DND-41 (cell line): ENCODE measurements at regions not wholly inside any gene's neighbourhood (a gene's known extent, or its start where the extent isn't known, plus 50 kb on each side); places are given as distances from the start of the nearest gene placed in this dataset.

Experiments used
- ATAC-seq: fragments of 200-7000 bp; cut with Tn5 transposase; 3 replicates; pipeline ENCODE4 v1.9.1; 2021; ENCODE audit warnings: low read depth; ENCODE audit not compliant: insufficient read depth
- DNase-seq: peaks from one replicate; pipeline ENCODE4 v3.0.0-alpha.2; 2020
- H2AFZ ChIP-seq: 2 replicates; pipeline ENCODE4 v1.6.0; 2012; ENCODE audit warnings: low read depth, low read length
- H3K27ac ChIP-seq: 2 replicates; pipeline ENCODE4 v1.5.1; 2012; ENCODE audit warnings: low read length, inconsistent platforms
- H3K27me3 ChIP-seq: fragments of 200-600 bp; sonication (generic); 2 replicates; pipeline ENCODE4 v1.6.0; 2012; ENCODE audit warnings: low read length, mild to moderate bottlenecking, inconsistent platforms; ENCODE audit not compliant: insufficient read depth, poor library complexity
- H3K36me3 ChIP-seq: 2 replicates; pipeline ENCODE4 v1.5.1; 2012; ENCODE audit warnings: low read length, inconsistent platforms; ENCODE audit not compliant: insufficient read depth
- H3K4me1 ChIP-seq: 2 replicates; pipeline ENCODE4 v1.5.1; 2012; ENCODE audit warnings: mild to moderate bottlenecking, low read length; ENCODE audit not compliant: insufficient read depth
- H3K4me2 ChIP-seq: 2 replicates; pipeline ENCODE4 v1.6.0; 2012; ENCODE audit warnings: mild to moderate bottlenecking, moderate library complexity, low read length, inconsistent platforms; ENCODE audit not compliant: insufficient read depth
- H3K4me3 ChIP-seq, 2 experiments: fragments of 200-600 bp in 1 of 2; shearing (Covaris generic) in 1 of 2; 2 replicates each; pipeline ENCODE4 v1.5.1; 2012 to 2016; ENCODE audit warnings: inconsistent platforms in 2 of 2, low read length in 2 of 2, mild to moderate bottlenecking in 2 of 2, low read depth in 1 of 2, moderate library complexity in 1 of 2
- H3K79me2 ChIP-seq: 2 replicates; pipeline ENCODE4 v1.6.0; 2012; ENCODE audit warnings: low read length, inconsistent platforms; ENCODE audit not compliant: insufficient read depth
- H3K9ac ChIP-seq: 2 replicates; pipeline ENCODE4 v1.6.0; 2012; ENCODE audit warnings: low read depth, mild to moderate bottlenecking, inconsistent platforms, low read length, moderate library complexity
- H3K9me3 ChIP-seq: 2 replicates; pipeline ENCODE4 v1.5.1; 2012; ENCODE audit warnings: low read length, moderate library complexity, mild to moderate bottlenecking, inconsistent platforms; ENCODE audit not compliant: insufficient read depth, severe bottlenecking
- H4K20me1 ChIP-seq: 2 replicates; pipeline ENCODE4 v1.6.0; 2012; ENCODE audit warnings: low read length; ENCODE audit not compliant: insufficient read depth
- CTCF ChIP-seq: IDR thresholded peaks from 2 replicates; pipeline ENCODE4 v1.5.1; 2012; ENCODE audit warnings: borderline replicate concordance, low read length, moderate library complexity, mild to moderate bottlenecking; ENCODE audit not compliant: poor library complexity, severe bottlenecking; ENCODE audit errors: extremely low read depth
- EZH2 ChIP-seq: IDR thresholded peaks from 3 replicates; pipeline ENCODE4 v1.6.1; 2012; ENCODE audit warnings: borderline replicate concordance, low read depth, mild to moderate bottlenecking, moderate library complexity, low read length, inconsistent platforms; ENCODE audit not compliant: severe bottlenecking

- Histone ChIP-seq H3K27ac (no peak overlapping the region), H3K9me3 (no peaks in the 10 kb centered on the region), H3K79me2 (no peaks in the 10 kb centered on the region), H3K4me1 (no peaks in the 10 kb centered on the region), H3K27me3 (no peaks in the 10 kb centered on the region), H2AFZ (no peak overlapping the region), H3K4me2 (no peak overlapping the region), H3K36me3 (no peaks in the 10 kb centered on the region), H3K4me3 (no peak overlapping the region), H3K9ac (no peak overlapping the region), H4K20me1 (no peaks in the 10 kb centered on the region)
- ATAC-seq, result no peak
- TF ChIP-seq CTCF, result no peak
- no peak for TF ChIP-seq EZH2
- no peak for DNase-seq
Observed at GRCh38 chr5:167793700-167794099, 497.7 kb upstream of the WWC1 start.

GRCh38 chr5:167794121-167794520 is 497.3 kb upstream of the WWC1 start:
- Histone ChIP-seq H3K4me1 (no peaks in the 10 kb centered on the region), H2AFZ (no peak overlapping the region), H3K4me2 (no peak overlapping the region), H3K9me3 (no peaks in the 10 kb centered on the region), H4K20me1 (no peaks in the 10 kb centered on the region), H3K27ac (no peak overlapping the region), H3K36me3 (no peaks in the 10 kb centered on the region), H3K27me3 (no peaks in the 10 kb centered on the region), H3K79me2 (no peaks in the 10 kb centered on the region), H3K4me3 (no peak overlapping the region), H3K9ac (no peak overlapping the region)
- TF ChIP-seq EZH2 (no peak), CTCF (no peak)
- DNase-seq (no peak), ATAC-seq (no peak)

- Histone ChIP-seq H2AFZ (no peak overlapping the region), H3K9ac (no peak overlapping the region), H3K27ac (no peak overlapping the region), H3K4me3 (no peak overlapping the region), H3K4me1 (no peaks in the 10 kb centered on the region), H3K27me3 (no peaks in the 10 kb centered on the region), H4K20me1 (no peaks in the 10 kb centered on the region), H3K9me3 (no peaks in the 10 kb centered on the region), H3K36me3 (no peaks in the 10 kb centered on the region), H3K79me2 (no peaks in the 10 kb centered on the region), H3K4me2 (no peak overlapping the region)
- DNase-seq (no peak), ATAC-seq (no peak)
- TF ChIP-seq EZH2, result no peak
- no peak for TF ChIP-seq CTCF
Observed at GRCh38 chr5:167796672-167797071, 494.8 kb upstream of the WWC1 start.

- ATAC-seq, result no peak
- H3K79me2 ChIP-seq, result no peaks in the 10 kb centered on the region
- H3K9me3 ChIP-seq, result no peaks in the 10 kb centered on the region
- H3K4me1 ChIP-seq, result no peaks in the 10 kb centered on the region
- TF ChIP-seq EZH2 (no peak), CTCF (no peak)
- no peak overlapping the region for H3K4me3 ChIP-seq
- H3K27me3 ChIP-seq, result no peaks in the 10 kb centered on the region
- no peaks in the 10 kb centered on the region for H4K20me1 ChIP-seq
- H3K4me2 ChIP-seq, result no peak overlapping the region
- H2AFZ ChIP-seq, result no peak overlapping the region
- DNase-seq, result no peak
- H3K9ac ChIP-seq, result no peak overlapping the region
- no peak overlapping the region for H3K27ac ChIP-seq
- H3K36me3 ChIP-seq, result no peaks in the 10 kb centered on the region
Observed at GRCh38 chr5:167797933-167798332, 493.5 kb upstream of the WWC1 start.
